Heart left ventricle (tissue), 13 donors: ENCODE measurements at regions not wholly inside any gene's neighbourhood (a gene's known extent, or its start where the extent isn't known, plus 50 kb on each side); places are given as distances from the start of the nearest gene placed in this dataset.

Experiments
- CTCF ChIP-seq, 12 donors: fragments of 200-600 bp; sonication (generic) in 4 of 12; IDR thresholded peaks; one replicate each; pipeline versions ENCODE4 v1.5.0 to v1.8.0; 2018 to 2022; ENCODE audit warnings: antibody characterized with exemption in 12 of 12, mild to moderate bottlenecking in 5 of 12
- POLR2A ChIP-seq, 2 donors: fragments of 450-650 bp; IDR thresholded peaks; one replicate each; pipeline ENCODE4 v1.6.1; 2017; ENCODE audit warnings: antibody characterized with exemption in 2 of 2, mild to moderate bottlenecking in 2 of 2, moderate library complexity in 2 of 2
- donor health status: ischemic (EF 13 %, LVEDD 7.1; RV severe dilation, severe dysfunction).
- donor health status: DM: no; HTN: yes; CAD: no.
- donor health status: DM: no; HTN: no; CAD: no.
- donor health status: ischemic (EF 25% LVEDD 6.9; RV normal size, moderate dysfunction).
- donor health status: ischemic (EF 25% LVEDD 5.7; RV mildly dilated, moderate dysfunction).
- donor health status: ischemic (EF 35%, LVEDD 5.7; RV mildly dilated, moderate dysfunction).
- donor health status: nonischemic (EF 11% LVEDD 7.7; RV severe dilation, severe dysfunction).
- donor health status: DM: yes; HTN: yes; CAD: no.
- donor health status: PGD.
- donor health status: ischemic (EF 29% LVEDD 5.4; RV normal size, mild dysfunction).
- donor health status: nonischemic (EF 23%, LVEDD 6.1; RV moderate dilation, normal function).

GRCh38 chr1:59172693-59173092 is 124.2 kb upstream of the FGGY start:
- TF ChIP-seq POLR2A (IDR thresholded peaks at IDR 0.05) (no peak), CTCF (IDR thresholded peaks at IDR 0.05) (no peak)
